Neural cell (in vitro differentiated cells): ENCODE measurements at regions not wholly inside any gene's neighbourhood (a gene's known extent, or its start where the extent isn't known, plus 50 kb on each side); places are given as distances from the start of the nearest gene placed in this dataset.

Experiments used
- EP300 ChIP-seq: fragments of 450-650 bp; conservative IDR thresholded peaks from 2 replicates; pipeline ENCODE4 v1.6.1; 2014; ENCODE audit warnings: antibody characterized with exemption, mild to moderate bottlenecking, moderate library complexity; ENCODE audit not compliant: poor library complexity, severe bottlenecking
- TF ChIP-seq, protein P1 (sequence below): fragments of 450-650 bp; IDR thresholded peaks from 2 replicates; pipeline ENCODE4 v1.5.1; 2014; ENCODE audit warnings: antibody characterized with exemption, mild to moderate bottlenecking, moderate library complexity; ENCODE audit not compliant: poor library complexity, severe bottlenecking

DNA sequence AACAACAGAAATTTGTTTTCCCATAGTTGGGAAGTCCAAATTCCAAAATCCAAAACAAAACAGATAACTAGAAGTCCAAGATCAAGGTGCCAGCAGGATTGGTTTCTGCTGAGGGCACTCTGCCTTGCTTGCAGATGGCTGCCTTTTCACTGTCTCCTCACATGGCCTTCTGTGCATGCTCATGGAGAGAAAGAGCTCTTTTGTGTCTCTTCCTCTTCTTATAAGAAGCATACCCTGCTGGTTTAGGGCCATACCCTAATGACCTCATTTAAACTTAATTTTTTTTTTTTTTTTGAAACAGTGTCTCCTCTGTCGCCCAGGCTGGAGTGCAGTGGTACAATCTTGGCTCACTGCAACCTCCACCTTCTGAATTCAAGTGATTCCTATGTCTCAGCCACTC is 1974.1 kb upstream of the PCDH20 start:
- no peak for TF ChIP-seq EP300
- TF ChIP-seq, protein P1, sequence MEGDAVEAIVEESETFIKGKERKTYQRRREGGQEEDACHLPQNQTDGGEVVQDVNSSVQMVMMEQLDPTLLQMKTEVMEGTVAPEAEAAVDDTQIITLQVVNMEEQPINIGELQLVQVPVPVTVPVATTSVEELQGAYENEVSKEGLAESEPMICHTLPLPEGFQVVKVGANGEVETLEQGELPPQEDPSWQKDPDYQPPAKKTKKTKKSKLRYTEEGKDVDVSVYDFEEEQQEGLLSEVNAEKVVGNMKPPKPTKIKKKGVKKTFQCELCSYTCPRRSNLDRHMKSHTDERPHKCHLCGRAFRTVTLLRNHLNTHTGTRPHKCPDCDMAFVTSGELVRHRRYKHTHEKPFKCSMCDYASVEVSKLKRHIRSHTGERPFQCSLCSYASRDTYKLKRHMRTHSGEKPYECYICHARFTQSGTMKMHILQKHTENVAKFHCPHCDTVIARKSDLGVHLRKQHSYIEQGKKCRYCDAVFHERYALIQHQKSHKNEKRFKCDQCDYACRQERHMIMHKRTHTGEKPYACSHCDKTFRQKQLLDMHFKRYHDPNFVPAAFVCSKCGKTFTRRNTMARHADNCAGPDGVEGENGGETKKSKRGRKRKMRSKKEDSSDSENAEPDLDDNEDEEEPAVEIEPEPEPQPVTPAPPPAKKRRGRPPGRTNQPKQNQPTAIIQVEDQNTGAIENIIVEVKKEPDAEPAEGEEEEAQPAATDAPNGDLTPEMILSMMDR = no peak
